Prostate gland (tissue), 2 donors: ENCODE measurements at regions not wholly inside any gene's neighbourhood (a gene's known extent, or its start where the extent isn't known, plus 50 kb on each side); places are given as distances from the start of the nearest gene placed in this dataset.

Experiments
- CTCF ChIP-seq, 4 experiments: fragments of 200-600 bp in 2 of 4; fragments of 450-650 bp in 2 of 4; sonication (generic) in 2 of 4; IDR thresholded peaks; 1 replicate in 3 of 4; 2 replicates in 1 of 4; pipeline ENCODE4 v1.5.1; 2016 to 2019; ENCODE audit warnings: antibody characterized with exemption in 4 of 4, mild to moderate bottlenecking in 2 of 4, moderate library complexity in 2 of 4
- POLR2A ChIP-seq: fragments of 450-650 bp; IDR thresholded peaks from one replicate; pipeline ENCODE4 v1.6.1; 2016; ENCODE audit warnings: antibody characterized with exemption, mild to moderate bottlenecking
- POLR2AphosphoS5 ChIP-seq: sonication (generic); formaldehyde crosslinking; IDR thresholded peaks from one replicate; pipeline ENCODE4 v1.6.1; 2017; ENCODE audit warnings: antibody characterized with exemption

GRCh38 chr18:11398625-11399024, 210.8 kb upstream of the SLC35G4 start:
- no peak for TF ChIP-seq CTCF (IDR thresholded peaks at IDR 0.05)
- TF ChIP-seq POLR2A = no peak
- TF ChIP-seq POLR2AphosphoS5 = no peak
